NK-92 (cell line): ENCODE measurements at regions not wholly inside any gene's neighbourhood (a gene's known extent, or its start where the extent isn't known, plus 50 kb on each side); places are given as distances from the start of the nearest gene placed in this dataset.
"Not testable (repeated sequence)": the region's sequence is repeated elsewhere in the genome, so short reads cannot be mapped to it uniquely, and the experiment has no call there.

Experiments used
- DNase-seq: peaks from one replicate; lab custom pipeline; 2025; ENCODE audit not compliant: unreplicated experiment; lab: John Stamatoyannopoulos, UW

DNA sequence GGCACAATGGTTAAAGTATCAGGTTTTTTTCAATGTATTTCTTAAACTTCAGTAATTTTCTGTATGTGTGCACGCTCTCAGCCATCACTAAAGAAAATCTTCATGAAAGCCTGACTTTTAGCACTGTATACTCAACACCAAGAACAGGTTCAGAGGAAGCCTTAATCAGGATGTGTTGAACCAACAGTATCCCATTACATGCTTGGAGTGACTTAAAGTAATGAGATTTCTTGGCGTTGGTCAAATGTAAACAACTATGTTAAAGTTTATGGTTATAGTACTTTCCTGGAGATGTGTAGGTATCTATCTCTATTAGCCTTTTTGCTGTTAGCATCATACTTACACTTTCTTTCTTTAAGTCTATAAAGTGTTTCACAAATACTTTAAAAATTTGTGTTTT is 335.0 kb downstream of the CCER1 start:
- no peak for DNase-seq

DNA sequence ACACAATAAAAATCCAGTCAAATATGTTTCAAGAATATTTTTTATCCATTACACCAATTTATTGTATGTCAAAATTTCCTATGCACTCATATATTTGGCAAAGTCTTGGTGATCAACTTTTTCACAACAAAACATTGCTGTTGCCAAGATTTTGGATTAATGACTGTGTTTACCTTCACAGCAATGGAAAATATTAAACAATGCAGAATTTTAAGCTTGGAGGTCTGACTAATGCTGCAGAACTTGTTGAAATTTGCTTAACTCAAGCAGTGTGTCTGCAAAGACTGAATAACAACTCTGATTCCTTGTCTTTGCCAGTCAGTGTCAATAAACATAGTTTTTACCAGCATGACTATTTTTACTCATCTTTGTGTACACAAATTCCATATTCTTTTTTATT is 336.4 kb downstream of the CCER1 start:
- no peak for DNase-seq

DNA sequence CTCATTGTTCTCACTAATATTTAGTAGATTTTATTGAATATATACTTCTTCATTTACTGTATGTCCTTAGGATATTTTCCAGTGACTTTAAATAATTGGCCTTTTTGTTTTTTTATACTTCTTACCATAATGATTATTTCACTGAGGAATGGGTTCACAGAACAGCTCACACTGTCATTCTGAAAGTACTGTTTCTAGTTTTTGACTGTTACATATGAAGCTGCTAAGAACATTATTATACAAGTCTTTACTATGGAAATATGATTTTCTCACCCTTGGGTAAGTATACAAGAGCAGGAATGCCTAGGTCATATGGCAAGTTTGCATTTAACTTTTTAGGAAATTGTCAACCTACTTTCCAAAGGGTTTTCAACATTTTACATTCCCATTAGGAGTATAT is 343.1 kb downstream of the CCER1 start:
- no peak for DNase-seq

DNA sequence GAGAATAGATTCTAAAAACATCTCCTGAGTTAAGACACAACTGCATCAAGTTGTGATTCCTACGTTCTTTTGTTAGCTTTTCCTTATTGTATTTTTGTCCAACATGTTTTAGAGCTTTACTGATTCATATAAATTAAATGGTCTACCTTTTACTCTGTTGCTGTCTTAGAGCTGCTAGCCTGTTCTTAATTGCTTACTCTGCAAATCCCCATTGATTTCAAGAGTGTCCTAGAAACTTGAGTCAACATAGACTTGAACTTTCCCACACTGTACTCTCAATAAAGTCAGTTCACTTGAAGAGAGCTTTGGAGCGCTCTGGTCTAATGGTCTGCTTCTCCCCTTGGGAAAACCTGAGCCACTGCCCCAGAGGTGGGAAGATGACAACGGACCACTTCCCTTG is 343.9 kb downstream of the CCER1 start:
- no peak for DNase-seq

DNA sequence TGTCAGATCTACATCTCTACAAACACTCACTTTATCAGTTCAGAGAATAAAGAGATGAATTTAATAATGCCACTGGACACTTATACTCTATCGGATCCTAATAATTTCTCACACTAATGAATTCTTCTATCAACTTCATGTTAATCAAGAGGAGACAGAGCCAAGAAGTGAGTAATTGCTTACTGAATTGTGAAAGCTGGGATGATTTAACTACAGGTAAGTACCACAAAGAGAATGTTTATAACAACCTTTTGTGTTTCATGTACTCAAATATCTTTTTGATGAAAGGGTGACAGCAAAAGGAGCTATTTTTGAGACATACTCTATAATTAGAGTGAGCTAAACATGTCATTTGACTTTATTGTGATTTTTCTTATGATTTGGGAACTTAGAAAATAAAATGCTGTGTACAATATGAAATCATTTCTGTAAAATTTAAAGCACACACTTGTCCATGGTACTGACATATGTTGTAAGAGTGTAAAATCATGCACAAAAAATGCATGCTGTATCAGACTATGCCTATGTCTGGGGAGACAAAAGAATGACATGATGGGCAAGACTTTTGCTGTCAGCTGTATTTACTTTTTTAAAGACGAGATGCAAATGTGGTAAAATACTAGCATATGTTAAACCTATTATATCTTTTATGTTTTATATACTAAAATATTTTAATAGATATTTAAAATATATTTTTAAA is 361.2 kb downstream of the CCER1 start:
- DNase-seq: no peak

DNA sequence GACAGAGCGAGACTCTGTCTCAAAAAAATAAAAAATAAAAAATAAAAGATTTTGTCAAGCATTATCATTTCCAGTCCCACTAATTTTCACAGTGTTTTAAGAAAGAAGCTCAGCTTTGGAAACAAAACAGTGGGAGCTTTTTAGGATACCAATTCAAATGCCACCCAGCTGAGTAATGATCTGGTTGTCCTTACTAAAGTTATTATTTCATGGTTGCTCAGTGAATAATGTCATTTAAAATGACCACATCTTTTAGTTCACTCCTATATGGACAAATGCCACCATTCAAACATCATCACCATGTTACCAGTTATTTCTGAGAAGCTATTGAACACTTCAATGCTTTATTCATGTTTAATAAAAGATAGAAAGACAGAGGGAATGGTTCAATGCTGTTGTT is 365.0 kb downstream of the CCER1 start:
- DNase-seq: no peak

DNA sequence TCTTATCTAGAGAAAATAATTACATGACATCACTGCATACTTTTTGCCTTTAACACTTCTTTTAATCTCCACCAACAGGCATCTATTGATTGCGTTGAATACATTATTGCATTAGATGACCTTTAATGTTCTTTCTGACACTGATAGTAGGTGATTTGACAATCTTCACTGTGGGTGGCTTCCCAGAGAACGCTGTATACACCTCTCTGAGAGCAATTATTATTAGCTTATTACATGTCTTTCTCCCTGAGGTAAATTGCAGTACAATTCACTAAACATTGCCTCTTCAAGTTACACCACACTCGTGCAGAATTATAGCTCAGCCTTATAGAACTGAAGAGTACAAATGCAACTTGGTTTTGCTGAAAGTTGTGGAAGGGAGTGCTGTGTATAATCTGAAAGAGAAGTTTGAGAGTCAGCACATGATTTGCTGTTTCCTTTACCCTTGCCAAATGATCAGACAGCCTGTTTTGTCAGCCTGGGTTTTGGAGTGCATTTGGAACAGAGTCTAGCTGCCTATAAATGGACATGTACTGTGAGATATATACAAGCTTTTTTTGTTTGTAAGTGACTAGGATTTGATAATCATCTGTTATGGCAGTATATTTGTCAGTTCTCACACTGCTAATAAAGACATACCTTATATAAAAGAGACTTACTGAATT is 369.2 kb downstream of the CCER1 start:
- DNase-seq: no peak

DNA sequence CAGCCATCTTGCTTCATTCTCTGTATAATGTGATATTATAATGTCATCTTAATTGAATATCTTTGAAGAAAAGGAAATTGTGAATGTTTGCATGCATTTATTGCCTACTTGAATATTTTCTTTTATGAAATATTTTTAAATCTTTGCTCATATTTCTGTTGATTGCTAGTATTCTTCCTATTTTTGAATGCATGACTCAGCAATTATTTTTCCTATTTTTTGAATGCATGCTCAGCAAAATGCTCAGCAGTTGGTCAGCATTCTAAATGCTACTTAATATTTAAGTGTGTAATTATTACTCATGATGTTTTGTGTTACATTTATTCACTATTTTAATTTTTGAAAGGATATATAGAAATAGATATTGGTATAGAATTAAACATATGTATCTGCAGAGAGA is 378.3 kb downstream of the CCER1 start:
- DNase-seq: no peak

DNA sequence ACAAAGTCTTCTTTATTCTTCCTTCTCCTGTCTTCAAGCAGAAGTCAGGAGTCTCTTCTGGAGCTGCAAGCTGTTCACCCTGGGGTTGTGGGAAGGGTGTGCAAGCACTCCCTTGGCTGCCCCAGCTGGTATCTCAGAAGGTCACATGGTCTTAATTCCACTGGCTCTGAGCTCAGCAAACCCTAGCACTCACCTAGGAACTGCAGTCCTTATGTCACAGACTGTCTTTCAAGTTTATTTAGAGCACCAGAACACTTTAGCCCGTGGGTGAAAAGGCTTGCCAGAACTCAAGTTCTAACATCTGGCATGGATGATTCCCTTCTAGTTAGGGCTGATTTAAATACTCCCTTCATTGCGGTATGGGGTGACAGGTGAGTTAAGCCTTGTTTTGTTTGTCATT is 379.0 kb downstream of the CCER1 start:
- no peak for DNase-seq

DNA sequence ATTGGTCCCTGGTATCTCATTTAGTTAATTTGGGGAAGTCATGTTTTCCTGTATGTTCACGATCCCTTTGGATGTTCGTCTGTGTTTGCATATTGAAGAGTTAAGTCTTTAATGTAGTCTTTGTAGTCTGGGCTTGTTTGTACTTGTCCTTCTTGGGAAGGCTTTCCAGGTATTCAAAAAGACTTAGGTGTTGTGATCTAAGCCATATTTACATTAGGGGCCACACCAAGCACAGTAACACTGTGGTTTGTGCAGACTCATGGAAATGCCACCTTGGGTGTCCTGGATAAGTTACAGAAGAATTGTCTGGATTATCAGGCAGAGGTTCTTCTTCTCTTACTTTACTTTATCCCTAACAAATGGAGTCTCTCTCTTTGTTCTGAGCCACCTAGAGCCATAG is 380.3 kb downstream of the CCER1 start:
- DNase-seq: no peak

DNA sequence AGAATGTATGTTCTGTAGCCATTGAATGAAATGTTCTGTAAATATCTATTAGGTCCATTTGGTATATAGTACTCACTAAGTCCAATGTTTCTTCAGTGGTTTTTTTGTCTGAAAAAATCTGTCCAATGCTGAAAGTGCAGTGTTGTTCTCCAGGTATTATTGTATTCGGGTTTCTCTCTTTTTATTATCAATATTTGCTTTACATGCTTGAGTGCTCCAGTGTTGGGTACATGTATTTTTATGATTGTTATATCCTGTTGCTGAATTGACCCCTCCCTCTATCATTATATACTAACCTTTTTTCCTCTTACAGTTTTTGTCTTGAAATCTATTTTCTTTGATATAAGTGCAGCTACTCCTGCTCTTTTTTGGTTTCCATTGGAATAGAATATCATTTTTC is 382.2 kb downstream of the CCER1 start:
- DNase-seq: no peak

DNA sequence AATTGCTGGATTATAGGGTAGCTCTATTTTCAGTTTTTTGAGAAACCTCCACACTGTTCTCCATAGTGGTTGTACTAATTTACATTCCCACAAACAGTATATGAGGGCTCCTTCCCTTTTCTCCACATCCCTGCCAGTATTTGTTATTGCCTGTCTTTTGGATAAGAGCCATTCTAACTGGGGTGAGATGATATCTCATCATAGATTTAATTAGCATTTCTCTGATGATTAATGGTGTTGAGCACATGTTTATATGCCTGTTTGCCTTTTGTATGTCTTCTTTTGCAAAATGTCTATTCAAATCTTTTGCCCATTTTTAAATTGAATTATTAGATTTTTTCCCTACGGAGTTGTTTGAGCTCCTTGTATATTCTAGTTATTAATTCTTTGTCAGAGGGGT is 385.3 kb downstream of the CCER1 start:
- DNase-seq: no peak

DNA sequence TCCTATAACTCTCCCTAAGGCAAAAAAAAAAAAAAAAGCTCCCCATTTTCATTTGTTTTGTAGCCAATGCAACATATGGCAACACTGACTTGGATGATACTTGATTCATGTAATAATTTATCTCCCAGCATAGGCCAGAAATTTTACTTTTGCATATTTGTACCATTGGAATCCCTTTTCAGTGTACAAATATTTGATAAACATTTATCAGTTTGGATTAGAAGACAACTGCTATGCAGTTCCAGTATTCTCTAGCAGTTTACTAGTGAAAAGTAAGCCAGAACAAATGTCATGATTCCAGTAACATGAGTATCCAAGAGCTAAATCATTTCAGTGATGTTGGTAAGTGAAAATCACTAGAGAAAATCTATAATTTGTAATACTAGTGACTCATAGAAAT is 392.3 kb downstream of the CCER1 start:
- no peak for DNase-seq

DNA sequence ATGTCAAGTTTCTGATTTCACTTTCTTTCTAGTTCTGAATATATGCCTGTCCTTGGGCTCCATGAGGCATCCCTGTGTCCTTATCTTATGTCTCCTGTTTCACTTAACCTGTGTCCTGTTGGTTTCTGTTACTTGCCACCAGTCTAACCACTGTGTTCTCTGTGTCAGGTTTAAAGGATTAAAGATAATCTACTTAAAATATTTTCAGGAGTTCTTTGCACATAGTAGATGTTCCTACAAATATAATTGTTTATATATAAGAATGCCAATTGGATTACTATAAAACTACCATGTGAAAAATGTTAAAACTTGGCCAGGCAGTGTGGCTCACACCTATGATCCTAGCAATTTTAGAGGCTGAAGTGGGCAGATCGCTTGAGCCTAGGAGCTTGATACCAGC is 406.4 kb downstream of the CCER1 start:
- DNase-seq: no peak

DNA sequence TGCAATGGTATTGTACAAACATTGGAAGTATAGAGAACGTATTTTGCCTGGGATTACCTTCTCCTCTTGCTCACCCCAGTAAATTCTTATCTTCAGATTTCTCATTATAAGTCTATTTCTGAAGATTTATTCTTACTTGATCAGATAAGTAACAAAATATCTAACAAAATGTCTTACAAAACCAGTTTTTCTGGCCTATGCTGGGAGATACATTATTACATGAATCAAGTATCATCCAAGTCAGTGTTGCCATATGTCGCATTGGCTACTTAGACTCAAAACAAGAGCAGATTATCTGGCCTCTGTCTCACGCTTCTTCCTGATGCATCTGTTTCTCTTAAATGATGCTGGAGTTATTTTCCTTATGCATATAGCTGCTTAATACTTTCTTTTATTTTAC is 408.5 kb downstream of the CCER1 start:
- DNase-seq: no peak

DNA sequence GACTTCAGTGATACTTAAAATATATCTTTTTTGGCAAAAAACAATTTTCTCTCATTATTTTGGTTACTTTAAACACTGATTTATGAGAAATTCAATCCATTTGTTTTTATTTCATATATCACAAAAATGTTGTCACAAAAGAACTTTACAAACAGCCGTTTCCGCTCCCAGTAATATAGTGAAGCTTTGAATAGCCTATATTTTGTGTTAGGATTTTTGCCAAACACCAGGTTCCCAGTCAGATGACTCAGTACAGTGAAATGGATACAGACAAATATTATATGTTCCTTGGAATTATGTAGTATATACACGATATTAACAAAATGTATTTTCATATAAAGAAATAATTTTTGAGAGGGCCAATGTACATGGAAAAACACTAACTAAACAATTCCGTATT is 411.1 kb downstream of the CCER1 start:
- DNase-seq: no peak

DNA sequence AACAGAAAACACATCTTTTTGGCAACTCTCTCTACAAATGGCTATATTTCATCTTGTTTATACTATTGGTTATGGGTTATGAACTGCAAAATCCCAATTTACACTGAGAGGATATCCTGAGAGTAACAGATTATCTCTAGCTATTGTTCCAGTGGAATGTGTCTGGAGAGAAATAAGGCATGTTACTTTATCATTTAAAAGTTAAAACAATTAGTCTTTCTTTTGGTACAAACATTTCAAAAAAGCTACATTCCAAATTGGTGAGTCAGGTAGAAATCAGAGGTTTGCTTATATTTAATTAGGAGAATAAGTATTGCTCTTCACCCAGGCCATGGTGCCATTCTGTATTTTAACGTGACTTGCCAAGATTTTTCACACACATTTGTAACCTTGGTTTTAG is 411.6 kb downstream of the CCER1 start:
- DNase-seq: no peak

DNA sequence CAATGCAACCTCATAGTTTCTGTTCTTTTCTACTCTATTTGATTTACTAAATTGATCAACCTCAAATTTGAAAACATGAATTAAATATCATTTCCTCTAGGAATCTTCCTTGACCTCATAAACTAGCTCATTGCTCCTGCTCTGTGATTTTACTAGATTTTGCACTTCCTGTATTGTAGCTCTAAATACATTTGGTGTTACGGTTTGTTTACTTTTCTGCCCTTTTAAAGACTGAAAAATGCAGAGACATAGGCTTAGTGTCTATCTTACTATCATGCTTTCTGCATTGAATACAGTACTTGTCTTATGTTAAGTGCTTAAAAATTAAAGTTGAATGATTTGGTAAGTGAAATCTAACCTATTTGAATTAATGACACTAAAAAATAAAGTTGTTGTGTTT is 412.1 kb downstream of the CCER1 start:
- DNase-seq: not testable (repeated sequence)

DNA sequence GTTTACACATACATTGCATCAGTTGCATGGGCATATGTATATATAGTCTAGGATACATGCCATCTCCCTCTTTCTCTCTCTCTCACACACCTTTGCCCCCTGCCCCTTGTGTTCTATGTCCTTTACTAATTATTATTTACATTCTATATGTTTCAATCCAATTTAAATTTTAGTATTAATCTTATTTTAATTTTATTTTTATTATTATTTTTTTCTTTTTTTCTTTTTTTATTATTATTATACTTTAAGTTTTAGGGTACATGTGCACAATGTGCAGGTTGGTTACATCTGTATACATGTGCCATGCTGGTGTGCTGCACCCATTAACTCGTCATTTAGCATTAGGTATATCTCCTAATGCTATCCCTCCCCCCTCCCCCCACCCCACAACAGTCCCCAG is 421.1 kb downstream of the CCER1 start:
- not testable (repeated sequence) for DNase-seq

DNA sequence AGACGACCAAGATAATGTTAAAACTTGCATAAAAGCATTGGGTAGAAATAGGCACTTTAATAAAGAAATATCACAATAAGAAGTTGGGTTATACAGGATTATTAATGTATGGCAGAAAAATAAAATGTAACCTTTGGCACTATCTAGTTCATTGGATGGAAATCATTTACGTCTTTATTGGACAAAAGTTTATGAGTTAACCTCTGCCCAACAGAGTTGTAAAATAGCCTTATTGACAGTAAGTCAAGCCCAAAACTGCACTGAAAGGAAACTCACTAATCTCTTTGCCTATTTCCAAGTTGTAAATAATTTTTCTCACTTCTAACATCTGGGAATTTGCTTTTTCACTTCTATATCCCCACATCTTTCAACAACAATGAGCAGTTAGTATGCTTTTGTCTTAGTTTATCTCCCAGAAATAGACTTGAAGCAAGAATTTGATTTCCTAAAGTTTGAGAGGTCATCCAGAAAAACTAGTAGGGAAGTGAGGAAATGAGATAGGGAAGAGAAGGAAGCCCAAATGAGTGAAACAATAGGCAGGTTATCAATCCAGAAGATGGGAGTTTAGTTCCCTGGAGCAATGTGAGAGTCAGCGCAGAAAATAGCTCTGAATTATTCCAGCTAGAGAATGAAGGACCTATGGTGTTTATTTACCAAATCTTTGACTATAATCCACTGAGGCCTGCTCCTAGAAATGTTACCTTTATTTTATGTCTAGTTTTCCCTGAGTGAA is 434.8 kb downstream of the CCER1 start:
- DNase-seq: no peak

DNA sequence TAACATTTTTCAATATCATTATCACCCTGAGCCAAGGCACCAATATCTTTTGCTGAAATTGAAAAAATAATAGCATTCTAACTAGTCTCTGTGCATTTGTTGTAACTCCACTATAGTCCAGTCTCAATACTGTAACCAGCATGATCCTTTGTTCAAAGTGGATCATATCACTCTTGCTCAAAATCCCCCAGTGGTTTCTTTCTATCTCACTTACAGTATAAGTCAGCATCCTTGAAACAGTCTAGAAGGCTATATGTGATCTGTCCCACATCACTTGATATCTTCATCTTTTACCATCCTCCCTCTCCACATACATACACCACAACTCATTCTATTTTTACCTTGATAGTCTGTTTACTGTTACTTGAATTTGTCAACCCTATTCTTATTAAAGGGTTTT is 435.7 kb downstream of the CCER1 start:
- no peak for DNase-seq
